GM11168 (cell line): ENCODE measurements at regions not wholly inside any gene's neighbourhood (a gene's known extent, or its start where the extent isn't known, plus 50 kb on each side); places are given as distances from the start of the nearest gene placed in this dataset.
"Not testable (repeated sequence)": the region's sequence is repeated elsewhere in the genome, so short reads cannot be mapped to it uniquely, and the experiment has no call there.

Source experiments
- in situ Hi-C: fragments of 300-500 bp; cut with MboI; formaldehyde crosslinking; loops from one replicate; pipeline ENCODE4 v1.12.0; 2022; ENCODE audit warnings: low sequenced_read_pairs; ENCODE audit not compliant: unreplicated experiment

GRCh38 chr15:38788918-38789317 lies 224.3 kb upstream of the RASGRP1 start:
- in situ Hi-C loops, result no loop called here

GRCh38 chr15:38789566-38789965 lies 225.0 kb upstream of the RASGRP1 start:
- in situ Hi-C loops, result no loop called here

DNA sequence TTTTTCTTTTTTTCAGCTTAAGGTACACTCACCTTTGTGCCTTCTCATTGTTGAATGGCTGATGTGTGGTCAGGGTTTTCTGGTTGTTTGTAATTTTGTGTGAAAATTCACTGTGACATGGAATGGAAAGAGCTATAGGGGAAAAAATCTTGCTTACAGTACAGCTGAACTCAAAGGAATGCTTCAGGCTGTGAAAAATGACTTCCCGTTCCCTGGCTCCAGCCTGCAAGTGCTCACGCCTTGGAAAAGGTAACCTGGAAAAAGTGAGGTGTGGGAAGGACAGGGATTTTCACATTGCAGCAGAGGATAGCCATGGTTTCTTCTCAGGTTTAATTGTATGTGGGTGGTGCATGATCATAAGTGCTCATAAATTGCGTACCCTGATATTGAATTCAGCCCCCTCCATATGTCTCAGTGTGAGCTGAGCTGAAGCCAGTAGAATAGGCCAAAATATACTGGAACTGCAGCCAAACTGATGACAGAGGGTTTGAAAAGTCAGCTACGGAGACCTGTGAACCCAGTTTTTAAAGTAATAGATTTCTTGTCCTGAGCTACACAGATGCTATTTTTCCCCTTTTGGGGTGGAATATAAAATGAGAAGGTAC lies 228.7 kb upstream of the RASGRP1 start:
- in situ Hi-C loops, result no loop called here

GRCh38 chr15:38795471-38796245 lies 231.0 kb upstream of the RASGRP1 start:
- in situ Hi-C loops, result no loop called here

DNA sequence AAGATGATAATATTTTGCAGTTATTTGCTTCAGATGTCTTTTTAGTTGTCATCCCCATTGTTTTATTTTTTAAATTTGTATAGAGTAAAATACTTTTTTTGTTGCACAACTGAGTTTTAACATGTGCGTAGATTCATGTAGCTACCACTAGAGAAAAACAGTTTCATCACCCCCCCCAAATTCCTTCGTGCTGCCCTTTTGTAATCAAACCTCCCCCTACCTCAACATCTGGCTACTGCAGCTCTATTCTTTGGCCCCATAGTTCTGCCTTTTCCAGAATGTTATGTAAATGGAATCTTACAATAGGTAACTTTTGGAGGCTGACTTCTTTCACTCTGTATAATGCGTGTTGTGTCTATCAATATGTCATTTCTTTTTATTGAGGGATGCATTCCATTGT lies 232.0 kb upstream of the RASGRP1 start:
- in situ Hi-C loops, result no loop called here

DNA sequence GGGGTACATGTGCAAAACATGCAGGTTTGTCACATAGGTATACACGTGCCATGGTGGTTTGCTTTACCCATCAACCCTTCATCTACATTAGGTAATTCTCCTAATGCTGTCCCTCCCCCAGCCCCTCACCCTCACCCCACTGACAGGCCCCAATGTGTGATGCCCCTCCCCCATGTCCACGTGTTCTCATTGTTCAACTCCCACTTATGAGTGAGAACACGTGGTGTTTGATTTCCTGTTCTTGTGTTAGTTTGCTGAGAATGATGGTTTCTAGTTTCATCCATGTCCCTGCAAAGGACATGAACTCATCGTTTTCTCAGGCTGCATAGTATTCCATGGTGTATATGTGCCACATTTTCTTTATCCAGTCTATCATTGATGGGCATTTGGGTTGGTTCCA lies 232.9 kb upstream of the RASGRP1 start:
- in situ Hi-C loops, result not testable (repeated sequence)

DNA sequence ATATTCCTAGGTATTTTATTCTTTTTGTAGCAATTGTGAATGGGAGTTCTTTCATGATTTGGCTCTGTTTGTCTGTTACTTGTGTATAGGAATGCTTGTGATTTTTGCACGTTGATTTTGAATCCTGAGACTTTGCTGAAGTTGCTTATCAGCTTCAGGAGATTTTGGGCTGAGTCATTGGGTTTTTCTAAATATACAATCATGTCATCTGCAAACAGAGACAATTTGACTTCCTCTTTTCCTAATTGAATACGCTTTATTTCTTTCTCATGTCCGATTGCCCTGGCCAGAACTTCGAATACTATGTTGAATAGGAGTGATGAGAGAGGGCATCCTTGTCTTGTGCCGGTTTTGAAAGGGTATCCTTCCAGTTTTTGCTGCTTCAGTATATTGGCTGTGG lies 234.6 kb upstream of the RASGRP1 start:
- in situ Hi-C loops, result not testable (repeated sequence)

- in situ Hi-C loops, result no loop called here
These were observed 245.0 kb upstream of the RASGRP1 start for GRCh38 chr15:38809621-38810020.

DNA sequence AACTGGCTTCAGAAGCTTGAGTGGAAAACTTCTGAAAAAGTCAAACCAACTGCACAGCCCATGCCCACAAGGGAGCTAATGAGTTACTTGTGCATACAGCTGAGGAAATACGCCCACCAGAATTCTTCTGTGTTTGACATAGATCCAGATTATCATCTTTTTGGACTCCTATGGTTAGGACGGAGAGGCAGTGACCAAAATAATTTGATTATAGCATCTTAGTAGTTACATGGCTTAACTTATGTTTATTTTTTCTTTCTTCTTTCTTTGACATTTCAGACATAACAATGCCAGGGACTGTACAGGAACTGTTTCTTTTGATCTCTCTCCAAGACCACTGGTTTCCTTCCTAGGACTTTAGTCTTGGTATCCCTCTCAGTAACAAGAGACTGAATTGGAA lies 246.1 kb upstream of the RASGRP1 start:
- in situ Hi-C loops, result no loop called here

GRCh38 chr15:38814254-38814653 lies 249.6 kb upstream of the RASGRP1 start:
- in situ Hi-C loops, result not testable (repeated sequence)

DNA sequence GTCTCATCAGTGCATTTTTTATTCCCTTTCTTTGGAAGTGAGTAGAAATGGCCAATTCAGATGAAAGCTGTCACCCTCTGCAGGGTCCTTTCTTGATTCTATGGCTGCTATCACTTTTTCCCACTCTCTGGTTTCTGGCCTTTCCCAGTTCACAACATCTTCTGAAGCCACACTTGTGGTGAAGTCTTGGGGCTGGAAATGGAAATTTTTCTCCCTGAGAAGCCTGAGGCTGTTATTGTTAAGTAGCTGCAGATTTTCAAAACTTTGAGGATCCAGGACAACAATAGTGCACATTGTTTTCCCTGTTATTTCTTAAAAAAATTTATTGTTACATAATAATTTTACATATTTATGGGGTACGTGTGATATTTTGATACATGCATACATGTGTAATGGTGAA lies 250.3 kb upstream of the RASGRP1 start:
- in situ Hi-C loops, result no loop called here

GRCh38 chr15:38817427-38818156 lies 253.0 kb upstream of the RASGRP1 start:
- in situ Hi-C loops, result no loop called here

- in situ Hi-C loops, result no loop called here
These were observed 253.7 kb upstream of the RASGRP1 start for GRCh38 chr15:38818157-38818790.

GRCh38 chr15:38819387-38819950 lies 254.9 kb upstream of the RASGRP1 start:
- in situ Hi-C loops, result no loop called here

- in situ Hi-C loops, result no loop called here
These were observed 258.6 kb upstream of the RASGRP1 start for GRCh38 chr15:38823263-38823662.

GRCh38 chr15:38824719-38825118 lies 260.1 kb upstream of the RASGRP1 start:
- in situ Hi-C loops, result no loop called here

DNA sequence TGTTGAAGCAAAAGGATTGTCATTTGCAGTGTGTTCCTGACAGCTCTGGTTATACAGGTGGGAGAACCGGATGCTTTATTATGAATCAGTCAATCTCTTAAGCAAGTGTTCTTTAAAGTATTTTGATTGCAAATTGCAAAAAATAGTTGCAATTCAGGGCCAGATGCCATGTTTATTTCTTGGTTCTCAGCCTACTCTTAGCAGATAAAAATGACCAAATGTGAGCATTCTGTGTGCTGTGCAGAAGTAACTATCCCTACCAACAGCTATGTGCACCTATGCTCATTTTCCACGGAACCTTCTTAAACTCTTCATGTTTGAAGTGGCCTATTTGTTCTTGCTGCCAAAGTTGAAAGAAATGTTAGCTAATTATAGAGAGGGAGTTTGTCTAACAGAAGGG lies 262.3 kb upstream of the RASGRP1 start:
- in situ Hi-C loops, result no loop called here

DNA sequence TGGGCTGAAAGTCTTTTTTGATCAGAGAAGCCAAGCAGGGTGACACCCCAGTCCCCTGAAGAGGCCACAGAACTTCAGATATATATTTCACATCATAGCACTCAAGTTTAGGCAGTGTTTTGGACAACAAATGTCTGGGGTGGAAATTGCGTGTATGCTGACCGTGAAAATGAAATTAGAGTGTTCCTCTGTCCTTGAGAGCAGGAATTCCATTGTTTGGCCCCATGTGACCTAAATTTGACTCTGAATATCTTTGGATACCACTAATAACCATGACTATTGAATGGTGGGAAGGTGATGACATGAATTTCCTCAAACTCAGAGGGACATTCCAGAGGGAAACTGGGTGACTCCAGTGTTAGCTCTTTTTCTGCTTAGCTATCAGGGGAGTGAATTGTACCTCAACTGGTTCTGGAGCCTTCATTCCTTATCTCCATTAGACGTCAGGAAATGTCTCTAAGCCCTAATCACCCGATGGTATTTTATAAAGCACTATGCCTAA lies 263.5 kb upstream of the RASGRP1 start:
- in situ Hi-C loops, result no loop called here

GRCh38 chr15:38829086-38829485 lies 264.5 kb upstream of the RASGRP1 start:
- in situ Hi-C loops, result no loop called here

GRCh38 chr15:38842226-38842625 lies 277.6 kb upstream of the RASGRP1 start:
- in situ Hi-C loops, result no loop called here
